ENCODE measurements at regions not wholly inside any gene's neighbourhood (a gene's known extent, or its start where the extent isn't known, plus 50 kb on each side); places are given as distances from the start of the nearest gene placed in this dataset.

DNA sequence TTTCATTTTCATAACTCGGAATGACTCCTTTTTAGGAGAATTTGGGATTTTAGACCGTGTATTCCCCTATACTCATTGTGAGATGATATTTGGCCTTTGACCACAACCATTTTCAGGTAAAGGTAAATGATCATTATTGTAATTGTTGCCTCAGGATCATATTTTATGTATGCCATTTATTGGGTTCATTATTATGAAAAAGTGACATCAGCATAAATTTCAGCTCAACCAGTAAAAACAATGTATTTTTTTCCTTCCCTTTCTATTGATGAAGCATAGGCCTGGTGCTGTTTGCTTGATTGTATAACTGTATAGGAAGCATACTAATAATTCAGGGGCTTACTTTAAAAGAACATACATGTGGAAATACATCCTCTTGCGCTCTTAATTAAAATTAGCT, 832.9 kb upstream of the FANCL start:
- POLR2A ChIA-PET, result no interaction called here
- intact Hi-C loops (cut with micrococcal nuclease; ENCODE audit: unreplicated experiment) (no loop called here), in situ Hi-C loops (cut with MboI) (no loop called here)
- no TSS peak for BruUV-seq (replicated peaks)
- Histone ChIP-seq H3K9me3 (replicated peaks; ENCODE audit: control insufficient read depth, insufficient read depth, low read length) (no peaks in the 10 kb centered on the region), H3K27ac (ENCODE audit: control insufficient read depth, insufficient read depth) (no peak overlapping the region), H3K4me3 (no peak overlapping the region), H3K4me1 (ENCODE audit: control insufficient read depth, insufficient read depth, low read length) (no peaks in the 10 kb centered on the region), H3K36me3 (ENCODE audit: control insufficient read depth in 2 of 2, insufficient read depth in 2 of 2, low read length in 1 of 2) (no peaks in the 10 kb centered on the region), H3K9ac (ENCODE audit: control insufficient read depth, insufficient read depth, low read length) (no peak overlapping the region), H4K20me1 (ENCODE audit: control insufficient read depth, insufficient read depth) (no peaks in the 10 kb centered on the region), H2AFZ (ENCODE audit: control insufficient read depth, low read depth, low read length) (no peak overlapping the region), H3K4me2 (ENCODE audit: control insufficient read depth, insufficient read depth) (no peak overlapping the region), H3K27me3 (replicated peaks in 1 of 2; ENCODE audit: control insufficient read depth in 2 of 2, insufficient read depth in 2 of 2, low read length in 1 of 2) (no peaks in the 10 kb centered on the region), H3K79me2 (ENCODE audit: control insufficient read depth, insufficient read depth, low read length) (no peaks in the 10 kb centered on the region)
- TF ChIP-seq, protein P1, sequence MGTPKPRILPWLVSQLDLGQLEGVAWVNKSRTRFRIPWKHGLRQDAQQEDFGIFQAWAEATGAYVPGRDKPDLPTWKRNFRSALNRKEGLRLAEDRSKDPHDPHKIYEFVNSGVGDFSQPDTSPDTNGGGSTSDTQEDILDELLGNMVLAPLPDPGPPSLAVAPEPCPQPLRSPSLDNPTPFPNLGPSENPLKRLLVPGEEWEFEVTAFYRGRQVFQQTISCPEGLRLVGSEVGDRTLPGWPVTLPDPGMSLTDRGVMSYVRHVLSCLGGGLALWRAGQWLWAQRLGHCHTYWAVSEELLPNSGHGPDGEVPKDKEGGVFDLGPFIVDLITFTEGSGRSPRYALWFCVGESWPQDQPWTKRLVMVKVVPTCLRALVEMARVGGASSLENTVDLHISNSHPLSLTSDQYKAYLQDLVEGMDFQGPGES (IDR thresholded peaks at IDR 0.05), result no peak
- TF ChIP-seq, protein P2, sequence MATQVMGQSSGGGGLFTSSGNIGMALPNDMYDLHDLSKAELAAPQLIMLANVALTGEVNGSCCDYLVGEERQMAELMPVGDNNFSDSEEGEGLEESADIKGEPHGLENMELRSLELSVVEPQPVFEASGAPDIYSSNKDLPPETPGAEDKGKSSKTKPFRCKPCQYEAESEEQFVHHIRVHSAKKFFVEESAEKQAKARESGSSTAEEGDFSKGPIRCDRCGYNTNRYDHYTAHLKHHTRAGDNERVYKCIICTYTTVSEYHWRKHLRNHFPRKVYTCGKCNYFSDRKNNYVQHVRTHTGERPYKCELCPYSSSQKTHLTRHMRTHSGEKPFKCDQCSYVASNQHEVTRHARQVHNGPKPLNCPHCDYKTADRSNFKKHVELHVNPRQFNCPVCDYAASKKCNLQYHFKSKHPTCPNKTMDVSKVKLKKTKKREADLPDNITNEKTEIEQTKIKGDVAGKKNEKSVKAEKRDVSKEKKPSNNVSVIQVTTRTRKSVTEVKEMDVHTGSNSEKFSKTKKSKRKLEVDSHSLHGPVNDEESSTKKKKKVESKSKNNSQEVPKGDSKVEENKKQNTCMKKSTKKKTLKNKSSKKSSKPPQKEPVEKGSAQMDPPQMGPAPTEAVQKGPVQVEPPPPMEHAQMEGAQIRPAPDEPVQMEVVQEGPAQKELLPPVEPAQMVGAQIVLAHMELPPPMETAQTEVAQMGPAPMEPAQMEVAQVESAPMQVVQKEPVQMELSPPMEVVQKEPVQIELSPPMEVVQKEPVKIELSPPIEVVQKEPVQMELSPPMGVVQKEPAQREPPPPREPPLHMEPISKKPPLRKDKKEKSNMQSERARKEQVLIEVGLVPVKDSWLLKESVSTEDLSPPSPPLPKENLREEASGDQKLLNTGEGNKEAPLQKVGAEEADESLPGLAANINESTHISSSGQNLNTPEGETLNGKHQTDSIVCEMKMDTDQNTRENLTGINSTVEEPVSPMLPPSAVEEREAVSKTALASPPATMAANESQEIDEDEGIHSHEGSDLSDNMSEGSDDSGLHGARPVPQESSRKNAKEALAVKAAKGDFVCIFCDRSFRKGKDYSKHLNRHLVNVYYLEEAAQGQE (IDR thresholded peaks at IDR 0.05; ENCODE audit: low read depth, low read length), result no peak
- TF ChIP-seq CHD2 (IDR thresholded peaks at IDR 0.05; ENCODE audit: borderline replicate concordance, low read depth, low read length), result no peak
- no peak for TF ChIP-seq TAF1 (IDR thresholded peaks at IDR 0.05; ENCODE audit: borderline replicate concordance, low read depth, low read length)
- TF ChIP-seq, protein P3, sequence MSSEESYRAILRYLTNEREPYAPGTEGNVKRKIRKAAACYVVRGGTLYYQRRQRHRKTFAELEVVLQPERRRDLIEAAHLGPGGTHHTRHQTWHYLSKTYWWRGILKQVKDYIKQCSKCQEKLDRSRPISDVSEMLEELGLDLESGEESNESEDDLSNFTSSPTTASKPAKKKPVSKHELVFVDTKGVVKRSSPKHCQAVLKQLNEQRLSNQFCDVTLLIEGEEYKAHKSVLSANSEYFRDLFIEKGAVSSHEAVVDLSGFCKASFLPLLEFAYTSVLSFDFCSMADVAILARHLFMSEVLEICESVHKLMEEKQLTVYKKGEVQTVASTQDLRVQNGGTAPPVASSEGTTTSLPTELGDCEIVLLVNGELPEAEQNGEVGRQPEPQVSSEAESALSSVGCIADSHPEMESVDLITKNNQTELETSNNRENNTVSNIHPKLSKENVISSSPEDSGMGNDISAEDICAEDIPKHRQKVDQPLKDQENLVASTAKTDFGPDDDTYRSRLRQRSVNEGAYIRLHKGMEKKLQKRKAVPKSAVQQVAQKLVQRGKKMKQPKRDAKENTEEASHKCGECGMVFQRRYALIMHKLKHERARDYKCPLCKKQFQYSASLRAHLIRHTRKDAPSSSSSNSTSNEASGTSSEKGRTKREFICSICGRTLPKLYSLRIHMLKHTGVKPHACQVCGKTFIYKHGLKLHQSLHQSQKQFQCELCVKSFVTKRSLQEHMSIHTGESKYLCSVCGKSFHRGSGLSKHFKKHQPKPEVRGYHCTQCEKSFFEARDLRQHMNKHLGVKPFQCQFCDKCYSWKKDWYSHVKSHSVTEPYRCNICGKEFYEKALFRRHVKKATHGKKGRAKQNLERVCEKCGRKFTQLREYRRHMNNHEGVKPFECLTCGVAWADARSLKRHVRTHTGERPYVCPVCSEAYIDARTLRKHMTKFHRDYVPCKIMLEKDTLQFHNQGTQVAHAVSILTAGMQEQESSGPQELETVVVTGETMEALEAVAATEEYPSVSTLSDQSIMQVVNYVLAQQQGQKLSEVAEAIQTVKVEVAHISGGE (CRISPR knock-in tag; IDR thresholded peaks at IDR 0.05), result no peak
- no peak for TF ChIP-seq LARP7 (IDR thresholded peaks at IDR 0.05)
- TF ChIP-seq, protein P4, sequence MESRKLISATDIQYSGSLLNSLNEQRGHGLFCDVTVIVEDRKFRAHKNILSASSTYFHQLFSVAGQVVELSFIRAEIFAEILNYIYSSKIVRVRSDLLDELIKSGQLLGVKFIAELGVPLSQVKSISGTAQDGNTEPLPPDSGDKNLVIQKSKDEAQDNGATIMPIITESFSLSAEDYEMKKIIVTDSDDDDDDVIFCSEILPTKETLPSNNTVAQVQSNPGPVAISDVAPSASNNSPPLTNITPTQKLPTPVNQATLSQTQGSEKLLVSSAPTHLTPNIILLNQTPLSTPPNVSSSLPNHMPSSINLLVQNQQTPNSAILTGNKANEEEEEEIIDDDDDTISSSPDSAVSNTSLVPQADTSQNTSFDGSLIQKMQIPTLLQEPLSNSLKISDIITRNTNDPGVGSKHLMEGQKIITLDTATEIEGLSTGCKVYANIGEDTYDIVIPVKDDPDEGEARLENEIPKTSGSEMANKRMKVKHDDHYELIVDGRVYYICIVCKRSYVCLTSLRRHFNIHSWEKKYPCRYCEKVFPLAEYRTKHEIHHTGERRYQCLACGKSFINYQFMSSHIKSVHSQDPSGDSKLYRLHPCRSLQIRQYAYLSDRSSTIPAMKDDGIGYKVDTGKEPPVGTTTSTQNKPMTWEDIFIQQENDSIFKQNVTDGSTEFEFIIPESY (IDR thresholded peaks at IDR 0.05), result no peak
- no peak for TF ChIP-seq FOXK2 (IDR thresholded peaks at IDR 0.05)
- TF ChIP-seq PML (IDR thresholded peaks at IDR 0.05; ENCODE audit: low read length), result no peak
- TF ChIP-seq, protein P5, sequence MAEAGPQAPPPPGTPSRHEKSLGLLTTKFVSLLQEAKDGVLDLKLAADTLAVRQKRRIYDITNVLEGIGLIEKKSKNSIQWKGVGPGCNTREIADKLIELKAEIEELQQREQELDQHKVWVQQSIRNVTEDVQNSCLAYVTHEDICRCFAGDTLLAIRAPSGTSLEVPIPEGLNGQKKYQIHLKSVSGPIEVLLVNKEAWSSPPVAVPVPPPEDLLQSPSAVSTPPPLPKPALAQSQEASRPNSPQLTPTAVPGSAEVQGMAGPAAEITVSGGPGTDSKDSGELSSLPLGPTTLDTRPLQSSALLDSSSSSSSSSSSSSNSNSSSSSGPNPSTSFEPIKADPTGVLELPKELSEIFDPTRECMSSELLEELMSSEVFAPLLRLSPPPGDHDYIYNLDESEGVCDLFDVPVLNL (IDR thresholded peaks at IDR 0.05; ENCODE audit: low read depth, low read length), result no peak
- TF ChIP-seq, protein P6, sequence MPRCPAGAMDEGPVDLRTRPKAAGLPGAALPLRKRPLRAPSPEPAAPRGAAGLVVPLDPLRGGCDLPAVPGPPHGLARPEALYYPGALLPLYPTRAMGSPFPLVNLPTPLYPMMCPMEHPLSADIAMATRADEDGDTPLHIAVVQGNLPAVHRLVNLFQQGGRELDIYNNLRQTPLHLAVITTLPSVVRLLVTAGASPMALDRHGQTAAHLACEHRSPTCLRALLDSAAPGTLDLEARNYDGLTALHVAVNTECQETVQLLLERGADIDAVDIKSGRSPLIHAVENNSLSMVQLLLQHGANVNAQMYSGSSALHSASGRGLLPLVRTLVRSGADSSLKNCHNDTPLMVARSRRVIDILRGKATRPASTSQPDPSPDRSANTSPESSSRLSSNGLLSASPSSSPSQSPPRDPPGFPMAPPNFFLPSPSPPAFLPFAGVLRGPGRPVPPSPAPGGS (IDR thresholded peaks at IDR 0.05; ENCODE audit: borderline replicate concordance, insufficient read depth, low read depth, low read length, poor library complexity, severe bottlenecking), result no peak
- WGBS (ENCODE audit: insufficient coverage, insufficient replicate concordance, low lambda C conversion rate, missing lambda C conversion rate), result 26% methylated on average over 3 of the region's 3 CpGs
- FAIRE-seq (no peak), DNase-seq (ENCODE audit: low read depth, low spot score) (no peak), ATAC-seq (no peak)
- SMC1A ChIA-PET (ENCODE audit: uncharacterized antibody, unreplicated experiment), result no interaction called here
- RAD21 ChIA-PET (ENCODE audit: unreplicated experiment), result no interaction called here
- CTCF ChIA-PET, result interaction anchor here (1.2 kb wide), 1 partner anchor 49 kb away, joined by 4 read pairs; no protein-coding TSS in a partner anchor

All from GM12878 (cell line).